GM18858 (cell line): ENCODE measurements at regions not wholly inside any gene's neighbourhood (a gene's known extent, or its start where the extent isn't known, plus 50 kb on each side); places are given as distances from the start of the nearest gene placed in this dataset.
"Not testable (repeated sequence)": the region's sequence is repeated elsewhere in the genome, so short reads cannot be mapped to it uniquely, and the experiment has no call there.

Experiments used
- ATAC-seq: cut with Tn5 transposase; IDR thresholded peaks from one replicate; pipeline ENCODE4 v1.9.1; 2021; ENCODE audit not compliant: unreplicated experiment

- no peak for ATAC-seq
Measured at GRCh38 chr11:97620007-97620406, 1230.2 kb downstream of the JRKL start.

- ATAC-seq: no peak
Measured at GRCh38 chr11:97621282-97621681, 1231.5 kb downstream of the JRKL start.

GRCh38 chr11:97622795-97623194 is 1233.0 kb downstream of the JRKL start:
- ATAC-seq: no peak

GRCh38 chr11:97636741-97637140 is 1246.9 kb downstream of the JRKL start:
- not testable (repeated sequence) for ATAC-seq

- no peak for ATAC-seq
Measured at GRCh38 chr11:97637701-97638100, 1247.9 kb downstream of the JRKL start.

GRCh38 chr11:97638641-97639224 is 1248.9 kb downstream of the JRKL start:
- no peak for ATAC-seq

- no peak for ATAC-seq
Measured at GRCh38 chr11:97641988-97642387, 1252.2 kb downstream of the JRKL start.

GRCh38 chr11:97645736-97646135 is 1255.9 kb downstream of the JRKL start:
- no peak for ATAC-seq

GRCh38 chr11:97656356-97656755 is 1266.5 kb downstream of the JRKL start:
- no peak for ATAC-seq

GRCh38 chr11:97657852-97658251 is 1268.0 kb downstream of the JRKL start:
- no peak for ATAC-seq

GRCh38 chr11:97667057-97667456 is 1277.2 kb downstream of the JRKL start:
- ATAC-seq: no peak

GRCh38 chr11:97683733-97684132 is 1293.9 kb downstream of the JRKL start:
- ATAC-seq: peak; percentile 65

GRCh38 chr11:97684486-97685439 is 1295.0 kb downstream of the JRKL start:
- no peak for ATAC-seq

- ATAC-seq: no peak
Measured at GRCh38 chr11:97685695-97686094, 1295.9 kb downstream of the JRKL start.

- no peak for ATAC-seq
Measured at GRCh38 chr11:97687111-97687510, 1297.3 kb downstream of the JRKL start.

- ATAC-seq: no peak
Measured at GRCh38 chr11:97691061-97691460, 1301.2 kb downstream of the JRKL start.

GRCh38 chr11:97702951-97703350 is 1313.1 kb downstream of the JRKL start:
- ATAC-seq: no peak

- ATAC-seq: no peak
Measured at GRCh38 chr11:97703851-97704250, 1314.0 kb downstream of the JRKL start.

- not testable (repeated sequence) for ATAC-seq
Measured at GRCh38 chr11:97705441-97705840, 1315.3 kb upstream of the CNTN5 start.

- ATAC-seq: no peak
Measured at GRCh38 chr11:97717922-97718321, 1302.8 kb upstream of the CNTN5 start.

- ATAC-seq: no peak
Measured at GRCh38 chr11:97722065-97722464, 1298.7 kb upstream of the CNTN5 start.

GRCh38 chr11:97722721-97723120 is 1298.0 kb upstream of the CNTN5 start:
- no peak for ATAC-seq
